Fibroblast of pulmonary artery (primary cell): ENCODE measurements at regions not wholly inside any gene's neighbourhood (a gene's known extent, or its start where the extent isn't known, plus 50 kb on each side); places are given as distances from the start of the nearest gene placed in this dataset.
"Not testable (repeated sequence)": the region's sequence is repeated elsewhere in the genome, so short reads cannot be mapped to it uniquely, and the experiment has no call there.

Experiments used
- DNase-seq: peaks from one replicate; pipeline ENCODE4 v3.0.0-alpha.2; 2010; ENCODE audit warnings: low read depth
- H3K4me3 ChIP-seq: replicated peaks from 2 replicates; pipeline ENCODE4 v1.5.1; 2011; ENCODE audit warnings: low read depth, mild to moderate bottlenecking, control low read depth, low read length, moderate library complexity
- TF ChIP-seq, protein P1 (sequence below): IDR thresholded peaks from 2 replicates; pipeline ENCODE4 v1.5.1; 2011; ENCODE audit warnings: mild to moderate bottlenecking, control low read depth, low read length, inconsistent platforms; ENCODE audit errors: missing control alignments

DNA sequence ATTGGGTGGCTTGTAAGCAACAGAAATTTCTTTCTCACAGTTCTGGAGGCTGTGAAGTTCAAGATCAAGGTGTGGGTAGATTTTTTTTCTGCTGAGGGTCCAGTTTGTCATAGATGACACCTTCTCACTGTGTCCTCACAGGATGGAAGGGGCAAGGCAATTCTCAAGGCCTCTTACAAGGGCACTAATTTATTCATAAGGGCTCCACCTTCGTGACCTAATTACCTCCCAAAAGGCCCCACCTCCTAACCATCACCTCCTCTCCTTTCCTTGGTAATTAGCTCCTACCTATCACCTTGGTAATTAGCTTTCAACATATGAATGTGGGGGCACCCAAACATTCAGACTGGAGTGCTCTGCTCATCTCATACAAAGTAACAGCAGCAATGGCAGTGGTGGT lies 92.3 kb upstream of the CD44 start:
- DNase-seq, result no peak
- TF ChIP-seq, protein P1, sequence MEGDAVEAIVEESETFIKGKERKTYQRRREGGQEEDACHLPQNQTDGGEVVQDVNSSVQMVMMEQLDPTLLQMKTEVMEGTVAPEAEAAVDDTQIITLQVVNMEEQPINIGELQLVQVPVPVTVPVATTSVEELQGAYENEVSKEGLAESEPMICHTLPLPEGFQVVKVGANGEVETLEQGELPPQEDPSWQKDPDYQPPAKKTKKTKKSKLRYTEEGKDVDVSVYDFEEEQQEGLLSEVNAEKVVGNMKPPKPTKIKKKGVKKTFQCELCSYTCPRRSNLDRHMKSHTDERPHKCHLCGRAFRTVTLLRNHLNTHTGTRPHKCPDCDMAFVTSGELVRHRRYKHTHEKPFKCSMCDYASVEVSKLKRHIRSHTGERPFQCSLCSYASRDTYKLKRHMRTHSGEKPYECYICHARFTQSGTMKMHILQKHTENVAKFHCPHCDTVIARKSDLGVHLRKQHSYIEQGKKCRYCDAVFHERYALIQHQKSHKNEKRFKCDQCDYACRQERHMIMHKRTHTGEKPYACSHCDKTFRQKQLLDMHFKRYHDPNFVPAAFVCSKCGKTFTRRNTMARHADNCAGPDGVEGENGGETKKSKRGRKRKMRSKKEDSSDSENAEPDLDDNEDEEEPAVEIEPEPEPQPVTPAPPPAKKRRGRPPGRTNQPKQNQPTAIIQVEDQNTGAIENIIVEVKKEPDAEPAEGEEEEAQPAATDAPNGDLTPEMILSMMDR, result no peak
- no peak overlapping the region for H3K4me3 ChIP-seq

DNA sequence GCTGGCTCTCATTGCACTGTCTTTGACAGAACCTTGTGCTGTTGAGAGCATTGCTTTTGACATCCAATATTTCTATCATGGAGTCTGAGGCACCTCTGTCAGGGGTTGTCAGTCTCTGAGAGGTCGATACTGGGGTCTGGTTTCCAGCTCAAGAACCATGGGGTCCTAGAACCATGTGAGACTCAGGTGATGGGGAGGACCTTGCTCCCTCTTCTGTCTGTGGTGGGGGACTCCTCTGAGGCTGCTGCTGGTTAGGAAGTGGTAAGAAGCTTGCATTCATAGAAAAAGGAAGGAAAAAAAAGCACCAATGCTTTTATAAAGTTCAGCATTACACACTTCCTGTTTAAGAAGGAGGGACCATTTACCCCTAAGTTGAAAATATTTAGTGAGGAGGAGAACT lies 91.8 kb upstream of the CD44 start:
- no peak for DNase-seq
- TF ChIP-seq, protein P1, result no peak
- H3K4me3 ChIP-seq, result no peak overlapping the region

DNA sequence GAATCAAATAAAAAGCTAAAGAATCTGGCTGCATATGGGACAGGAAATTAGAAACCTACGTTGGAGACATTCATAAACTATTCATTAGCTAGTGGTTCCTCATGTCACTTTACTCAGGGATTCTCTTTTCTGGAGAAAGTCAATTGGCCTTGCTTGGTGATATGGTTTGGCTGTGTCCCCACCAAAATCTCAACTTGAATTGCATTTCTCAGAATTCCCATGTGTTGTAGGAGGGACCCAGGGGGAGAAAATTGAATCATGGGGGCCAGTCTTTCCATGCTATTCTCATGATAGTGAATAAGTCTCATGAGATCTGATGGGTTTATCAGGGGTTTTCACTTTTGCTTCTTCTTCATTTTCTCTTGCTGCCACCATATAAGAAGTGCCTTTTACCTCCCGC lies 91.2 kb upstream of the CD44 start:
- H3K4me3 ChIP-seq, result no peak overlapping the region
- DNase-seq, result no peak
- TF ChIP-seq, protein P1, result no peak

DNA sequence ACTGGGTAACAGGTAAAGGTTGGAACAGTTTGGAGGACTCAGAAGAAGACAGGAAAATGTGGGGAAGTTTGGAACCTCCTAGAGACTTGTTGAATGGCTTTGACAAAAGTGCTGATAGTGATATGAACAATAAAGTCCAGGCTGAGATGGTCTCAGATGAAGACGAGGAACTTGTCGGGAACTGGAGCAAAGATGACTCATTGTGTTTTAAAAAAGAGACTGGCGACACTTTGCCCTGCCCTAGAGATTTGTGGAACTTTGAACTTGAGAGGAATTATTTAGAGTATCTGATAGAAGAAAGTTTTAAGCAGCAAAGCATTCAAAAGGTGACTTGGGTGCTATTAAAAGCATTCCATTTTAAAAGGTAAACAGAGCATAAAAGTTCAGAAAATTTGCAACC lies 90.6 kb upstream of the CD44 start:
- DNase-seq, H3K4me3 ChIP-seq: not testable (repeated sequence)

DNA sequence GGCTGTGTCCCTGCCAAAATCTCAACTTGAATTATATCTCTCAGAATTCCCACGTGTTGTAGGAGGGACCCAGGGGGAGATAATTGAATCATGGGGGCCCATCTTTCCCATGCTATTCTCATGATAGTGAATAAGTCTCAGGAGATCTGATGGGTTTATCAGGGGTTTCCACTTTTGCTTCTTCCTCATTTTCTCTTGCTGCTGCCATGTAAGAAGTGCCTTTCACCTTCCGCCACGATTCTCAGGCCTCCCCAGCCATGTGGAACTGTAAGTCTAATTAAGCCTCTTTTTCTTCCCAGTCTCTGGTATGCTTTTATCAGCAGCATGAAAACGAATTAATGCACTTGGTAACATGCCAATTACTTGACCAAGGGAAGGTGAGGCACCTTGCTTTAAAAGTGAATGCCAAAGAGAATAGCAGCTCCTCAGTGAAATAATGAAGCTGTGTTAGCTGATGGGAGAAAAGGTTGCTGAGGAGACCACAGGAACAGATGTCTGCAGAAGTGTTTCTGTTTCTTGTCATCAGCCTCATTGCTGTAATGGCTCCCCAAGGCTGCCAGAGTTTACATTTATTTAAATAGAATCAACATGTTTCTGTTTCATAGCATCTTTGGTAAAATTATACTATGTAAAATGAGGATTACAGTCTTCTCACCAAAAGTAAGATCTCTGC lies 89.0 kb upstream of the CD44 start:
- TF ChIP-seq, protein P1, result no peak
- no peak overlapping the region for H3K4me3 ChIP-seq
- no peak for DNase-seq

DNA sequence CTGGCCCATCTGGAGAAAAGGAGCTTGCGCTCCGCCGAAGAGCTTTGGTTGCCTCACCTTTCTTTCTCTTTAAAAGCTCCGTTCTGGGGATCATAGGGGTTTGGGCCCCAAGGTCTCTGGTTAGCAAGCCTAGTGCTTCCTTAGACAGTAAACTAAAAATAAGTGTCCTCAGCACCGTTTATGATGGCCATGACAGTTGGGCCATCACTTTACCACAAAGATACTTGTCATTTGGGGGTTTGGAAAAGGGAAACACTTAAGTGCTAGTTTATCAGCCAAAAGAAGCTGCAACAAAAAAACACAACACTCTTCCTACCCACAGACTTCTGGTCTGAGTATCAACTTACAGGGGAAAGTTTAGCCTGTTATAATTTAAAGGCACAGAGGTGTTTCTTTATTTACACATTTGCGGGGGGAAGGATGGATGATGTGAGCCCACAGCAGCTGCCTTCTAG lies 88.4 kb upstream of the CD44 start:
- no peak overlapping the region for H3K4me3 ChIP-seq
- no peak for DNase-seq
- TF ChIP-seq, protein P1, result no peak

DNA sequence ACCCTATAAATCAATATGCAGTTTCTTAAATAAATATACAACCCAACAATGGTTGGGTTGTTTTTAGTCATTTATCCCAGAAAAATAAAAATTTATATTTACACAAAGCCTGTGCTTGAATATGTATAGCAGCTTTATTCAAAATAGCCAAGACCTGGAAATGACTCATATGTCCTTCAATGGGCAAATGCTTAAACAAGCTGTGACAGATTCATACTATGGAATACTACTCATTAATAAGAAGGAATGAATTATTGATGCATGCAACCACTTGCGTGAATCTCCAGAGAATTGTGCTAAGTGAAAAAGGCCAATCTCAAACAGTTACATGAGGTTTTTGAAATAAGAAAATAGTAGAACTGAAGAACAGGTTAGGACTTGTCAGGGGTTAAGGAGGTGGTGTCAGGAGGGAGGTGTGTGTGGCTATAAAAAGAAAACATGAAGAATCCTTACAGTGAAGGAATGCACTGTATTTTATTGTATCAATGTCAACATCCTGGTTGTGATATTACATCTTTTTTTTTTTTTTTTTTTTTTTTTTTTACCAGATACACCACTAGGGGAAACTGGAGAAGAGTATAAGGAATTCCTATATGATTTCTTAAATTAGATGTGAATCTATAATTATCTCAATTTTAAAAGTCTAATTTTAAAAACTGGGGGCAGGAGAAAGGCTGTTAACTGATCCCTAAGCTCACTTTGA lies 82.4 kb upstream of the CD44 start:
- H3K4me3 ChIP-seq, result no peak overlapping the region
- TF ChIP-seq, protein P1, result no peak

More for the DNA sequence above, 82.4 kb upstream of the CD44 start:
- no peak for DNase-seq
